ENCODE measurements at regions not wholly inside any gene's neighbourhood (a gene's known extent, or its start where the extent isn't known, plus 50 kb on each side); places are given as distances from the start of the nearest gene placed in this dataset.

- no peak for TF ChIP-seq POLR2A (IDR thresholded peaks at IDR 0.05; ENCODE audit: low read depth)
- TF ChIP-seq EP300 (IDR thresholded peaks at IDR 0.05), result no peak
- TF ChIP-seq POLR2AphosphoS5 (IDR thresholded peaks at IDR 0.05), result no peak
- TF ChIP-seq CTCF (IDR thresholded peaks at IDR 0.05), result no peak
- no peak for DNase-seq (ENCODE audit: extremely low spot score)
- Histone ChIP-seq H3K27ac (replicated peaks in 1 of 4) (no peak overlapping the region), H3K4me3 (no peak overlapping the region), H3K36me3 (no peaks in the 10 kb centered on the region), H3K9me3 (no peaks in the 10 kb centered on the region), H3K4me1 (no peaks in the 10 kb centered on the region), H3K27me3 (peaks cover 0 to 6% (median 0%) of the 10 kb centered on the region in 4 donors)
- intact Hi-C loops (cut with DNase I), result no loop called here
- WGBS, result 83% methylated on average over 7 of the region's 7 CpGs
These were observed 358.9 kb downstream of the HRH4 start for GRCh38 chr18:24819141-24819890.

- peaks cover 0 to 3% (median 0%) of the 10 kb centered on the region in 4 donors for H3K27me3 ChIP-seq
- H3K9me3 ChIP-seq, result no peaks in the 10 kb centered on the region
- no peak overlapping the region for H3K4me3 ChIP-seq
- no peaks in the 10 kb centered on the region for H3K36me3 ChIP-seq
- no peak overlapping the region for H3K27ac ChIP-seq (replicated peaks in 1 of 4)
- TF ChIP-seq POLR2AphosphoS5 (IDR thresholded peaks at IDR 0.05) (no peak), CTCF (IDR thresholded peaks at IDR 0.05) (no peak), EP300 (IDR thresholded peaks at IDR 0.05) (no peak), POLR2A (IDR thresholded peaks at IDR 0.05; ENCODE audit: low read depth) (no peak)
- no peak for DNase-seq (ENCODE audit: extremely low spot score)
- no peaks in the 10 kb centered on the region for H3K4me1 ChIP-seq
- 83% methylated on average over 1 of the region's 1 CpG for WGBS
- intact Hi-C loops (cut with DNase I), result no loop called here
These were observed 365.0 kb downstream of the HRH4 start for GRCh38 chr18:24825397-24825796.

- Histone ChIP-seq H3K4me3 (no peak overlapping the region), H3K27ac (replicated peaks in 1 of 4) (no peak overlapping the region), H3K4me1 (no peaks in the 10 kb centered on the region), H3K27me3 (peaks cover 0 to 3% (median 0%) of the 10 kb centered on the region in 4 donors), H3K9me3 (no peaks in the 10 kb centered on the region), H3K36me3 (no peaks in the 10 kb centered on the region)
- WGBS, result 75% methylated on average over 2 of the region's 2 CpGs
- intact Hi-C loops (cut with DNase I), result no loop called here
- no peak for DNase-seq (ENCODE audit: extremely low spot score)
- no peak for TF ChIP-seq CTCF (IDR thresholded peaks at IDR 0.05)
- no peak for TF ChIP-seq POLR2AphosphoS5 (IDR thresholded peaks at IDR 0.05)
- TF ChIP-seq EP300 (IDR thresholded peaks at IDR 0.05), result no peak
- TF ChIP-seq POLR2A (IDR thresholded peaks at IDR 0.05; ENCODE audit: low read depth), result no peak
These were observed 366.2 kb downstream of the HRH4 start for GRCh38 chr18:24826605-24827004.

GRCh38 chr18:24827501-24827900, 367.1 kb downstream of the HRH4 start:
- intact Hi-C loops (cut with DNase I), result no loop called here
- DNase-seq (ENCODE audit: extremely low spot score), result no peak
- Histone ChIP-seq H3K27me3 (peaks cover 0 to 3% (median 0%) of the 10 kb centered on the region in 4 donors), H3K4me3 (no peak overlapping the region), H3K36me3 (no peaks in the 10 kb centered on the region), H3K27ac (replicated peaks in 1 of 4) (no peak overlapping the region), H3K4me1 (no peaks in the 10 kb centered on the region), H3K9me3 (no peaks in the 10 kb centered on the region)
- 70% methylated on average over 1 of the region's 1 CpG for WGBS
- TF ChIP-seq EP300 (IDR thresholded peaks at IDR 0.05) (no peak), POLR2AphosphoS5 (IDR thresholded peaks at IDR 0.05) (no peak), CTCF (IDR thresholded peaks at IDR 0.05) (no peak), POLR2A (IDR thresholded peaks at IDR 0.05; ENCODE audit: low read depth) (no peak)

- Histone ChIP-seq H3K36me3 (no peaks in the 10 kb centered on the region), H3K4me1 (no peaks in the 10 kb centered on the region), H3K27me3 (peaks cover 0 to 8% (median 0%) of the 10 kb centered on the region in 4 donors), H3K4me3 (no peak overlapping the region), H3K27ac (replicated peaks in 1 of 4) (no peak overlapping the region), H3K9me3 (no peaks in the 10 kb centered on the region)
- intact Hi-C loops (cut with DNase I), result no loop called here
- DNase-seq (ENCODE audit: extremely low spot score), result no peak
- TF ChIP-seq POLR2AphosphoS5 (IDR thresholded peaks at IDR 0.05) (no peak), POLR2A (IDR thresholded peaks at IDR 0.05; ENCODE audit: low read depth) (no peak), EP300 (IDR thresholded peaks at IDR 0.05) (no peak), CTCF (IDR thresholded peaks at IDR 0.05) (no peak)
- 84% methylated on average over 4 of the region's 6 CpGs for WGBS
These were observed 370.6 kb downstream of the HRH4 start for GRCh38 chr18:24831081-24831480.
